GM12891 (cell line): ENCODE measurements at regions not wholly inside any gene's neighbourhood (a gene's known extent, or its start where the extent isn't known, plus 50 kb on each side); places are given as distances from the start of the nearest gene placed in this dataset.

Experiments used
- PAX5 ChIP-seq: IDR thresholded peaks from 2 replicates; pipeline ENCODE4 v1.6.1; 2011; ENCODE audit warnings: low read length, moderate library complexity, mild to moderate bottlenecking; ENCODE audit not compliant: insufficient read depth, severe bottlenecking
- POLR2A ChIP-seq: IDR thresholded peaks from 2 replicates; pipeline ENCODE4 v1.6.1; 2011; ENCODE audit warnings: low read depth, low read length, control low read depth
- POLR2AphosphoS5 ChIP-seq: IDR thresholded peaks from 2 replicates; pipeline ENCODE4 v1.6.1; 2011; ENCODE audit warnings: low read depth, low read length, control low read depth

GRCh38 chr7:7080802-7081201 is 101.5 kb upstream of the C1GALT1 start:
- TF ChIP-seq POLR2AphosphoS5 (no peak), POLR2A (no peak), PAX5 (no peak)
